NCI-H1694 (cell line): ENCODE measurements at regions not wholly inside any gene's neighbourhood (a gene's known extent, or its start where the extent isn't known, plus 50 kb on each side); places are given as distances from the start of the nearest gene placed in this dataset.
"Not testable (repeated sequence)": the region's sequence is repeated elsewhere in the genome, so short reads cannot be mapped to it uniquely, and the experiment has no call there.

Experiments used
- DNase-seq: peaks from one replicate; lab custom pipeline; 2025; lab: John Stamatoyannopoulos, UW

DNA sequence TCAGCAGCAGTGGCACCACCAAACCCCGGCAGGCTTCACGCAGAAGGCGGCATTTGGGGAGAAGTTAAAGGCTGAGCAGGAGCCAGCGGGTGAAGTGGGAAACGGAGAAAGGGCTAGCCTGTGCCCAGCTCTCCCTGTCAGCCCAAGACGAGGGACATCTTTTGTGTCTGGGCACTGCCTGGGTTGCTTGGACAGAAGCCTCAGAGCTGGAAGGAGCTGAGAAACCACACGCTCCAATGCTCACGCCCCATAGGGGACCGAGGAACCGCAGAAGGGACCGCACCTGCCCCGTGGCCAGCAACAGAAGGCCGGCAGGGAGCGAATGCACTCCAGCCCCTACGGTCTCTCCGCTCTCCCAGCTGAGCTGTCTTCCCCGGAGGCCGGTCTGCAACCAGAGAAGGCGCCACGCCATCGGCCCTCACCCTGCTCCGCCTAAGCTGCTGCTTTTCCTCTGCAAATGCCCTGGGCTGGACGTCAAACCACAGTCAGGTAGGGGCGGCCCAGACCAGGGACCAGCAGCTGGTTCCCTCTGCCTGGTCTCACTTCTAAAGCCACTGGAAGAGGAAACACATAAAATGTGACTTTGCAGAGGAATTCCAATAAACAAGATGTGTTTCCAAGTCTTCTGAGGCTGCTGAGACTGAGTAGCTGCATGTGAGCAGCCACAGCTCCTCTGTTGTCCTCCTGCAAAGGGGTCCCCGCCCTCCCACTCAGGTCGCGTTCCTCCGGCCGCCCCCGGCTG lies 182.4 kb upstream of the ZNF469 start:
- DNase-seq = not testable (repeated sequence)

DNA sequence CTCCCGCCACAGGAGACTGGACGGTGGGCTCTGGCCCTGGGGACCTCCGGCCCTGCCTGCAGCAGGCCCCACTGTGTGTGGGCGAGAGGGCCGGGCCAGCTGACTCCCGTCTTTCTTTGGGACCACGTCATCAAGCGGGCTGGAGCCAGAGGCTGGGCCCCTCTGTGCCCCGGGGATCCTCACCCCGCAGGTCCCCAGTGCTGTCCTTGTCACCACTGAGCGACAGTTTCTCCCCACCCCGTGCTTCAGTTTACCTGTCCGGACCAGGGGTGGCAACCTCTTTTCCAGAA lies 181.9 kb upstream of the ZNF469 start:
- DNase-seq = no peak

DNA sequence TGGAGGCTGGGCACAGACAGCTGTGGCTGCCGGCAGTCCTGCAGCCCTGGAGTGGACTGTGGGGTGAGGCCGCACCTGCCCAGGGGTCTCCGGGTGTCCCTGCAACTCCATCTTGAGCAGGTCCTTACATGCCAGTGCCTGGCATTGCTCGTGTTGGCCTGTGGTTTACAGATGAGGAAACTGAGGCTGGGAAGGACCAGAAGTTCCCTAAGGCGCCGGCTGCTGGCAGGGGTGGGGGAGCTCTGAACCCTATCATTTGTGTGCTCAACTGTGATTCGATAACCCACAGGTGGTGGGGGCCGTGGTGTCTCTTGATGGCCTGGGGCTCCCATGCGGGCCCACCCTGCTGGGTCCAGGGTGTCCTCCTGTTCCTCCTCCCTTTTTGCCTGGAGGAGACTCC lies 181.1 kb upstream of the ZNF469 start:
- DNase-seq = not testable (repeated sequence)

DNA sequence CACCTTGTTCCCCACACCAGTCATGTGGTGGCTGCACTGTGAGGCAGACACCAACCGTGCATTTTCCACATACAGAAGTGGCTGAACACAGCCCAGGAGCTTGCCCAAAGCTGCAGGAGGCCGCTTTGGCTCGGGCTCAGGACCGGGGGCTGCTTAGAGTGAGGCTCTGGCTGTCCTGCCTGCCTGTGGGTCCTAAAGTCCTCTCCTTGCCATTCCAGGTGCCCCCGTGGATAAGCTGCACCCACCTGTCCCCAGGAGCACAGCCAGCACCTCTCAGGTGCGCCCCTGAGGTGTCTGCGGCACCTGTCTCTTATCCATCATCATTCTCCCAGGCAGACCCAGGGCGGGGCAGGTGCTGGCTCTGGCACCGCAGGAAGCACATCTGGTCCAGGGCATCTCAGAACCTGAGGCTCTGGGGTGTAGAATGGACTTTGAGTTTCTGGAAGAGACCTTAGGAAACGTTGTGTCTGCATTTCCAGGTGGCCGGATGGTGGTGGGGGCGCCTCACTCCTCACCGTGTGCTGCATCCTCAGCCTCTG lies 180.5 kb upstream of the ZNF469 start:
- no peak for DNase-seq

DNA sequence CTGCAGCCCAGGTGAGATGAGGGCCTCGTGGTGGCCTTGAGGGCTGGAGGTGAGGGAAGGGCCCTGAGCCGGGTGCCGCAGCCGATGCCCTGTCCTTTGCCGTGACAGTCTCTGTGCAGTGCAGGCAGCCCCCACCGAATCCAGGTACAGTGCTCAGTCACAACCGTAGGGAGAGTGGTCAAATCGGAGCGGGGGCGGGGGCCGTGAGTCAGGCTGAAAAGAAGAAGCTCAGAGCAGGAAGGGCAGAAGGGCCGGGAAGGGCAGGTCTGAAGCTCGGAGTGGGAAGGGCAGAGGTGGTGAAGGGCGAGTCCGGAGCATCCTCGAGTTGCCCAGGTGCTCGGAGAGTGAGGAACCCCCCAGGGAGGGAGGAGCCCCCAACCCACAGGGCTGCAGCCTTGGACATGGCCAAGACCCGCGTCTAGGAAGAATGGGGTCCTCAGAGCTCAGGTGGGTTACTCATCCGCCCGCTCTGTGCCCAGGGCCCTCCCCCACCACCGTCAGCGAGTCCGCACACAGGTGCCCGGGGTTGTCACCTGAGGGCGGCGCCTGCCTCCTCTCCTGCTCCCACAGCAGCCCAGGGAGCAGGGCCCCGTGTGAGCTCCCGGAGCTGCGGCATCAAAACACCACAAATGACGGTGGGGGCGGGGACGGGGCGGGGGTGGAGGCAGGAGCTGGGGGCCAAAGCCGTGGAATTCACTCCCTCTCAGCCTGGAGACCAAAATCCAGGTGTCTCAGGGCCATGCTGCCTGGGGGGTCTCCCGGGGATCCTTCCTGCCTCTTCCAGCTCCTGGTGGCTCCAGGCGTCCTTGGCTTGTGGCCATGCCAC lies 179.7 kb upstream of the ZNF469 start:
- not testable (repeated sequence) for DNase-seq

DNA sequence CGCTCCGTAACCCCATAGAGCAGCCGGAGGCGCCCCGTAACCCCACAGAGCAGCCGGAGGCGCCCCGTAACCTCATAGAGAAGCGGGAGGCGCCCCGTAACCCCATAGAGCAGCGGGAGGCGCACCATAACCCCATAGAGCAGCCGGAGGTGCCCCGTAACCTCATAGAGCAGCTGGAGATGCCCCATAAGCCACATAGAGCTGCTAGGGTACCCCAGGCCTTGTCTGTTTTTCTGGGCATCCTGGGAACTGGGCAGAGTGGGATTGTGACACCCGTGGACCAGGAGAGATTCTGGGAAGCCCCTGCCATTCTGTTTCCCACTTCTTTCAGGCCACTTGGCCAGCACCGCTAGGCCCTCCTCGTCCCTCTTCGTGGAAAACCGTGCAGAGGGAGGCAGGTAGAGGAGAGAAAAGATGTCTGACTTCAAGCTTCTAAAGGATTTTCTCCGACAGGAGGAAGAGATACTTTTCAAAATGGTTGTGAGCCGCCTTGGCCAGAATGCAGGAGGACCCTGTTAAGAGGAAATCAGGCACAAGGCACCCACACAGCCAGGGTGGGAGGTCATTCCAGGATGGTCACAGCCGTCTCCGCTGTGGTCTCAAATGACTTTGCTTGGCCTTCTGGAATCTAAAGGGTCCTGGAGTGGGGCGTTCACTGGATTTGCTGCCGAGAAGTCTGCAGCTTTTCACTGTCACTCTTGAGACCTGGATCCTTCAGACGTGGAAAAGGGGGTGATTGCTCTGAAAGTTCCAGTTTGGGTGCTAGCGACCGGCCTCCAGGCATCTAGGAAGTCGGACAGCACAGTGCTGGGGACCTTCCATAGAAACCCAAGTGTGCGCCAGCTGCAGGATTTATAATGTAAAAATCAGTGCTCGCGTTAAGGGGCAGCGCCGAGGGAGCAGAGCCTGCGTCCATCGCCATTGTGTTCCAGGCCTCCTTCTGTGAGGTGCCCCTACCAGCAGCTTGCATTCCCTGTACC lies 178.3 kb upstream of the ZNF469 start:
- not testable (repeated sequence) for DNase-seq

DNA sequence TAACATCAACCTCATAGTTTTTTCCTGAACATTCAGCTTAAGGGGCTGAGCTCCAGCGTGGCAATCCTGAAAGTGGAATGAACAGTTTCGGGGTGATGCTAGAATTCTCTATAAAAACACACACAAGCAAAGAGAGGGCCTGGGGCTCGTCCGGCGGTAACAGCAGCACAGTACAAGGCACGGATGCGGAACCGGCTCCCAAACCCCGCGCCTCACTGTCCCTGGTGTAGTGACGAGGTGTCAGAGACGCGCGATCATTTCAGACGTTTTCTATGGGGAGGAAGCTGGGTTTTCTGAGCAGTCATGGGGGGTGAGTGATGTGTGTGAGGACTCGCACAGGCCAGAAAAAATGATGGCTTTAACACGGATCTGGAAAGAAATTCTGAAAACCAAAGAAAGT lies 177.3 kb upstream of the ZNF469 start:
- DNase-seq = not testable (repeated sequence)

DNA sequence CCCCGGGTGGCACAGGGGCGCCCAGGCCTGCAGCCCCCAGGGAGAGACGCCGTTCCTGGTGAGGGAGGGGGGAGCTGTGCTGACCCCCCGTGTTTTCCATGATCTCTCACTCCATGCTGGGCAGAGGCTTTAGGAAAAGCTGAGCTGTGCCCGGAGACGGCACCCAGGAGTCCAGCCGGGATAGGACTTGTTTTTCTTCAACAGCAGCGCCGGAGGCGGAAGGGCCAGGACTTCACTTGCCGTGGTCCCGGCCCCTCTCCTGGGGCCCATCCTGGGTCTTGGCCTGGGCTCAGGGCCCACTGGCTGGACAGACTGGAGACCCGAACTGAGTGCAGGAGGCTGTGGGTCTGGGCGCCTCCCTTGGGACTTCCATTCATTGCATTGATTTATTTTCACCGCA lies 176.8 kb upstream of the ZNF469 start:
- DNase-seq = not testable (repeated sequence)

DNA sequence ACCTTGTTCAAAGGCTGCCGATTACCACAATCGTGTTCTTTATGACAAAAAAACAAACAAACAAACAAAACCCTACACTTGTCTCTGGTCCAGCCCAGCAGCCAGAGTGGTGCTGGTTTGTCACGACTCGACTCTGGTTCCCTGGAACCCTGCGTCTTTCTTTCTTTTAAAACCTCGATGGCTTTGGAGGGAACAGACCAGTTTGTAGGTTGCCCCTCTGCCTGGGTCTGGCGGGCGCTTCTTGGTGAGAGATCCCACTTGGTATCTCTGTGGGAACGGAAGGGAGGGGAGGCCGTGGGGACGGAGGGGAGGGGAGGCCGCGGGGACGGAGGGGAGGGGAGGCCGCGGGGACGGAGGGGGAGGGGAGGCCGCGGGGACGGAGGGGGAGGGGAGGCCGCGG lies 176.2 kb upstream of the ZNF469 start:
- DNase-seq = not testable (repeated sequence)

DNA sequence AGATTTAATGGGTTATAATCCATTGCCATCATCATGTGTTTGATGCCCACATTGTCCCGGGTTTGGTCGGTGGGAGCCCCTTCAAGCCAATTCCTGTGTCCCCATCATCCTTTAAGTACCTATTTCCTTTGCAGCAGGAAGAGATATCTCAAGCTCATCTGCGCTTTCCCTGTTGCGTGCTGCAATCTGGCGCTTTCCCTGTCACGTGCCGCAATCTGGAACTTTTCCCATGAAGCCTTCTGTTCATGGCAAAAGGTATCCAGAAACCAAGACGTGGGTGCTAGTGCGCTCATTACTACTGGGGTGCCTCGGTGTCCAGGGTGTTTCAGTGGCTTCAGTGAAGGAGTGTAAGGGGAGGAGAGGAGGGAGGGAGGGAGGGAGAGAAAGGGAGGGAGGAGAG lies 174.6 kb upstream of the ZNF469 start:
- no peak for DNase-seq

DNA sequence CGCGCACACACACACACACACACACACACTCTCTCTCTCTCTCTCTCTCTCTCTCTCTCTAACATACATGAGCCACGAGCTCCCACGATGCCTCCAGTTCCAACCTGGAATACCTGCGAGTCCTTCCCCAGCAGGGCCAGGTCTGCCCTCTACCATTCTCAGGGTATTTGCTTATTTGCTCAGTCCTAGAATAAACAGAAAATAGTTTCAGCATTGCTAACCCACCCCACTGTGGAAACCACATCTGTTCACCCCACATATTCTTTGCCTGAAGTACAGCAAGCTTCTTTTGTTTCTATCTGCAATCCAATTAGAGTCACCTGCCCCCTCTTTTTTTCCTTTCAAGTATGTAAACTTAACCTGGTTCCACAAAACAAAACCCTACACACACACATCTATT lies 174.0 kb upstream of the ZNF469 start:
- DNase-seq = not testable (repeated sequence)

DNA sequence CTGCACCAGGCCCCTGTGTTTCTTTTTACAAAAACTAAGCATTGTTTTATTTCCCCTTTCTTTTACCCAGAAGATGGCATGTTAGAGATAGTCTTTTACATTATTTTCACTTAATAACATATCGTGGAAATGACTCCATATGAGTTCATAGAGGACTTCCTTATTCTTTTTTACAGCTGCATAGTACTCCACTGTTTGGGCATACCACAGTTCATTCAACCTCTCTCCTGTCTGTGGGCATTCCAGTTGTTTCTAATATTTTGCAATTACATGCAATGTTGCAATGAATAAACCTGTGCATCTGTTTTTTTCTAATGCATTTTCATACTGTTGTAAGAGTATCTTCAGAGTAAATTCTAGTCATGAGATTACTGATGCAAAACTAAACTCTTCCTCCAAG lies 173.2 kb upstream of the ZNF469 start:
- DNase-seq = not testable (repeated sequence)

DNA sequence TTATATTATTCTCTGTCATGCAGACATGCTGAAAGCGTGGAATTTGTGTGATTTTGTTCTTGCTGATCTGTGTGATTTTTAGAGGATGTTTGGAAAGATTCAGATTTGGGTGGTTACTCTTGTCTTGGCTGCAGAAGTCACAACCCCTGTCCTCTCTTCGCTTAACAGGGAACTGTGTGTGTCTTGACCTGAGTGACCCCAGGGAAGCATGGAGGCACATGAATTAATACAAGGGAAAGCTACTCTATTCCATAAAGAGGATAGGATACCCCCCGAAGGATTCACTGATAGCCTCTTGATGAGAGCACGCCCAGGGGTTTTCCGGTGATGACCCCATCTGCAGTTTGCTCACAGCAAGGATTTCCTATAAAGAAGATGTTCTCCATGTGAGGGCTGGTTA lies 168.8 kb upstream of the ZNF469 start:
- DNase-seq = not testable (repeated sequence)

DNA sequence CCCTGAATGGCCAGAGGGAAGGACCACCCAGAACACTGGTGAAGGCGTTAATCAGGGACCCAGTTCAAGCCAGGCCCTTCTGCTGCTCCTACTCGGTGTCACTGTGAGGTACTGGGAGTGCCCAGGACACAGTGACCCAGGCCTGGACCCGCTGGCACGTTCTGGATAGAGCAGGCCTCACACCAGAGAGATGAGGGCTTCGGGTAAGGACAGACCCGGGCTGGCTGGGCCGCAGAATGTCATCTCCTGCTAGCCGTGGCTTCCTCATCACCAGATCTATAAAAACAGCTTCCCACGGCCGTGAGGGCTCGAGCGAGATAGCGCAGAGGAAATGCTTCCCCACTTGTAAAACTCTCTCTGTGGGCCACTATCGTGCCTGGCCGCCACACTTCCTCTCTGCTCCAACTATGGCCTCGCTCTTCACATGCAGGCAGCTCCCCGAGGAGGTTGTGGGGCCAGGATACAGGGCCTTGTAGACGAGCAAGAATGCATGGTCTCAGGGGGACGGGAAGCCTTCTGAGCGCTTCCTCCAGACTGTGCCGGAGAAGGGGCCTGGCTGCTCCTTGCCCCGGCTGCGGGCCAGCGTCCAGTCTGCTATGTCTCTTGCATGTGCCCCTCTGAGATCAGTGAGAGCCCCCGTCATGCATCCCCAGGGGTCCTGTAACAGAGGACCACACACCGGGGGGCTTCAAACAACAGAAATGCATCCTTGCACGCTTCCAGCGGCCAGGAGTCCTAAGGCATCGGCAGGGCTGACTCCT lies 161.6 kb upstream of the ZNF469 start:
- DNase-seq = not testable (repeated sequence)

DNA sequence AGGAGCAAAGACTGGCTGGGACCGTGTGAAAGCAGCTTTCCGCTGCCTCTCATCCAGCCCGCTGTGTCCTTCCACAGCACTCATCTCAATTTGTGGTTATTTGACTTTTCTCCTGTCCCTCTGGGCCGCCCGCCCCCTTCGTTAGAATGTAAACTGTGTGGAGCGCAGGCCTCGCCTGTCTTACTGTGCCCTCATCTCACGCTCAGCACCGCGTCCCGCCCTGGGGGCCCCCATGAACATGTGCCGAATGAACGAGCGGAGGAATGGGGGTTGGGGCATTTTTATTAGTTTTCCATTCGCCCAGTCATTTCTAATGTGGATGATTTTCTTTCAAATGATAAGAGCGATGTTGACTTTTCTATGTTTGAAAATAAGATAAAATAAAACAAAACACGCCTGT lies 159.1 kb upstream of the ZNF469 start:
- DNase-seq = not testable (repeated sequence)

DNA sequence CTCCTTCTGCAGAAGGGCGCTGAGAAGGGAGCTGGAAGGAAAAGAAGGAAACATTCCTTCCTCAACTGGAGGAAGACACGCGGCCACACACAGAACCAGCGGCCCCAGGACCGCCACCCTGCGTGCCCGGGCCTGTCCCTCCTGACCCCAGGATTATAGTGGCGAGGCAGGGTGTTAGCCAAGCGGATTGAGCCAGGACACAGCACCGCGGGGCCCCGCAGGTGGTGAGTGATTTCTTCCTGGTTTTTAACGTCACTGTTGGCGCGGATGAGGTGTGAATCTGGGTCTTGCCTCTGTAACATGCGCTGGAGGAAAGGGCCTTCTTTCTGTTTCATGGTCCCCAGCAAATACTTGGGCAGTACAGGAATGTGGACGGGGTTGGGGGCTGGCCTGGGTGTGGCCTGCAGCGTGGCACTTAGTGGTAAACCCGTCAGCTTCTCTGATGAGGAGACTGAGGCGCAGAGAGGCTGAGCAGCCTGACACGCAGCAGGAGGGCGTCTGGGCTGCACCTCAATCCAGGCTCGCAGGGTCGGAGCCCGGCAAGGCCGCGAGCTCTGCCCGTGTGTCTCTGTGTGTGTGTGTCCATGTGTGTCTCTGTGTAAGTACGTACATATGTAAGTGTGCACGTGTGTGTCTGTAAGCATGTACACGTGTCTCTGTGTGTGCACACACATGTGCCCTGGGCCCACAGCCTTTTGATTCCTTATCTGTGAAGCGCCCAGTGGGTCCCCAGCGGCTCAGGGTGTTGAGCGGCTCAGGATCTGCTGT lies 158.4 kb upstream of the ZNF469 start:
- not testable (repeated sequence) for DNase-seq

DNA sequence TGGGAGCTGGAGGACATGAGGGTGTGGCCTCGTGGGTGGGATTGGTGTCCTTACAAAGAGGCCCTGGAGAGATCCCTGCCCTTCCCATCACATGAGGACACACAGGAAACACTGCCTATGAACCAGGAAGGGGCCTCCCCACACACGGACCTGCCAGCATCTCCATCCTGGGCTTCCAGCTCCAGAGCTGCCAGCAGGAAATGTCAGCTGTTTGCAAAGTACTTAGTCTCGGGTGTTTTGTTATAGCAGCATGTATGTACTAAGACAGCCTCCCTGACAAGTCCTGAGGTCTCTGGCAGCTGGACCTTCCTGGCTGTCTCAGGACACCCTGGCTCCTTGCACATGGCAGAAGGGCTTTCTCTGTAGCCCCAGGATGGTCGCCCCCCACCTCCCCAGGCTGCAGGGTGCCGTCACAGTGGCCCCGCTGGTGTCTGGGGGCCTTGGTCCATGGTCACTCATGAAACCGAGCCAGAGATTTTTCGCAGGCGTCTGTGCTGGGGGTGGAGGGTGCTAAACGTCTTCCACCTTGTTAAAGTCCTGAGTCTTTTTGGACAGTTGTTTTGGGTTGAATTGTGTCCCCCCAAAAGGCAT lies 157.0 kb upstream of the ZNF469 start:
- DNase-seq = not testable (repeated sequence)

DNA sequence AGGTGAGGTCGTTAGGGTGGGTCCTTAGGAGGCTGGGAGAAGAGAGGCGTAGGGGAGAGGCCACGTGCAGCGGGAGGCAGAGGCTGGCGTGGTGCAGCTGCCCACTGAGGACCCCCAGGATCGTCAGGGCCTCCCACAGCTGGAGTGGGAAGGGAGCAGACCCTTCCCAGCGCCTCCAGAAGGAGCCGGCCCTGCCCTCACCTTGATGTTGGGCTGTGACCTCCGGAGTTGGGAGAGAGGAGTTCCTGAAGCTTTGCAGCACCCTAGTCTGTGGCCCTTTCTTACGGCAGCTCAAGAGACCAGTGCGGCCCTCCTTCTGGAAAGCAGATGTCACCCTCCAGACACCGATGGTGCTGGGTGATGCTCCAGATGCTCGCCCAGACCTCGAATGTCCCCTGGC lies 156.5 kb upstream of the ZNF469 start:
- DNase-seq = not testable (repeated sequence)

DNA sequence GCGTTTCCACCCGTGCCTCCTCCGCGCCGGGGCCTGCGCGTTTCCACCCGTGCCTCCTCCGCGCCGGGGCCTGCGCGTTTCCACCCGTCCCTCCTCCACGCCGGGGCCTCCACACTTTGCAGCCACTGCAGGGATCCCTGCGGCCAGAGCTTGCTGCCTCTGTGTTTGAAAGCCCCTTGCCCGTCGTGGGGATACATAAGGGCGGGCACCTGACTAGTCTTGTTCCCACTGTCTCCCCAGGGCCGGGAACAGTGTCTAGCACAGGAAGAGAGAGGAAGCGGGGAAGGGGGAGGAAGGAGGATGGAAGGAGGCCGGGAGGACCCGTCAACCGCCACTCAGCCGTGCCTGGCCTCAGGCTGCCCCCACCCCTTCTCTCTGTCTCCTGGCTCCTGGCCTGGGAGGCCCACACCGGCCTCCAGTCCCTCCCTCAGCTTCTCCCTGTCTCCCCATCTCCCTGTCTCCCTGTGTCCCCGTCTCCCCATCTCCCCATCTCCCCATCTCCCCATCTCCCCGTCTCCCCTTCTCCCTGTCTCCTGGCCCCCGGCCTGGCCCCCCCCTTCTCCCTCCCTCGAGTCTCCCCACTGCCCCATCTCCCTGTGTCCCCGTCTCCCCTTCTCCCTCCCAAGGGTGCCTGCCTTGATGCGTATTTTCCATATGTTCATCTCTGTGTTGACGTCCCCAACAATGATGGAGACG lies 155.6 kb upstream of the ZNF469 start:
- not testable (repeated sequence) for DNase-seq
